ENCODE measurements at regions not wholly inside any gene's neighbourhood (a gene's known extent, or its start where the extent isn't known, plus 50 kb on each side); places are given as distances from the start of the nearest gene placed in this dataset.

DNA sequence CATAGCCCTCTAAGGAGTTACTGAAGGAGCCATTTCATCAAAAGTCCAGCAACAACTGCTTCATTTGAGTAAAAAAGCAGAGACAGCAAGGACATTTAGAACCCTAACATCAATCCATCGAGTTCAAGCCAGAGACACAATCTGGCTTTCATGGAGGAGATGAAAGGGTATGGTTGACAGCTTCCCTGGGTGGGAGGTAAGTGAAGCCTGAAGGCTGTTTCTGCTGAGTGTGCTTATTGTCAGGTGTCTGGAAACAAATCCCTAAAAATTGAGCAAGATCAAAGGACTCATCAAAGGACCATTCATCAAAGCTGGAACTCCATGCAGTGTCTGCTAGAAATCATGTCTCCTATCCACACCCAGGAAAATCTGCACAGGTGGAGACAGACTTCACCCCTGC is 104.4 kb upstream of the CCDC196 start:
- no peak for DNase-seq

DNA sequence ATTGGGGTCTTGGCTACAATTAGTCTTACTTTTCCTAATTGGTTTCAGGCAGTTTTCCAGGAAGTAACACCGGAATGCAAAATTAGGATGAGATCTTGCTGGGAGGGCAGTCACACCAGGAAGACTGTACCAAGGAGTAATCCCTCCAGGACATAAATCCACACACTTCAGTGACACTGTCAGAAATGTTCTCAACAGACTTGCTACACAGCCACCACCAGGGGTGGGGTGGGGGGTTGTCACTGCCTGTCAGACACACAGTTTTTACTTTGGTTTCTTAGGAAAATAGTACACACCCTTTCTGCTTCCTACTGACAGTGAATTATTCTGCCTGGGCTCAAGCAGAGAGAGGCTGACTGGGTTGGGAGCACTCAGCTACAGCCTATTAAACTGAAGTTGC is 102.9 kb upstream of the CCDC196 start:
- DNase-seq: no peak

DNA sequence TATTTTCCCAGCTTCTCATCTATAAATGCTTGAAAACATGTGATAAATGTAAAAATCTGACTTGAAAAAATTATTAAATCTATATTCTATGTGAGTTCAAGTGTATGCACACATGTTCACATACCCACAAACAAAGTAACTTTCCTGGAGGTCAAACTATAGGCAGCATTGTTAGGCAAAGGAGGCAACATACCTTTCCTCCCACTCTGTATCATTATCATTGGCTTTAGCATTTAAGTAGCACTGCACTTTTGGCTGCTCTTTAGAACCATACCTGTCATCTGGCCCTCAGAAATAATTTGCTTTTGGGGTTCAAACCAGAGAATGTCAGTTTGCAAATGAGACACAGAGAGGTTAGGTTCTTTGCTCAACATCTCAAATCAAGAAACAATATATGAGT is 102.4 kb upstream of the CCDC196 start:
- no peak for DNase-seq

DNA sequence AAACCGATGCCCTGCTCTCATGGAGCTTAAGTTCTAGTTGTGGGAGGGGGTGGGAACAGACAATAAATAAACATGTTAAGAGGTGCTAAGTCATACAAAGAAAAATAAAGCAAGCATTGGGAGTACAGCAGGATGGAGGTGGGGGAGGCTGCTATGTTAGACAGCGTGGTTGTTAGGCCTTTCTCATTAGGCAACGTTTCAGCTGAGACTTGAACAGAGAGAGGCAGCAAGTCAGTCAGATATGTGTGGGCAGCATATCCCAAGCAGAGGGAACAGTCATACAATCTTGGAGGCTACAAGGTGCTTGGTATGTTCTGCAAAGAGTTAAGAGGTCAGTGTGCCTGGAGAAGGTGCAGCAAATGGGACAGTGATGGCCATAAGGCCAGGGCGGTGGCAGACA is 97.7 kb upstream of the CCDC196 start:
- no peak for DNase-seq

DNA sequence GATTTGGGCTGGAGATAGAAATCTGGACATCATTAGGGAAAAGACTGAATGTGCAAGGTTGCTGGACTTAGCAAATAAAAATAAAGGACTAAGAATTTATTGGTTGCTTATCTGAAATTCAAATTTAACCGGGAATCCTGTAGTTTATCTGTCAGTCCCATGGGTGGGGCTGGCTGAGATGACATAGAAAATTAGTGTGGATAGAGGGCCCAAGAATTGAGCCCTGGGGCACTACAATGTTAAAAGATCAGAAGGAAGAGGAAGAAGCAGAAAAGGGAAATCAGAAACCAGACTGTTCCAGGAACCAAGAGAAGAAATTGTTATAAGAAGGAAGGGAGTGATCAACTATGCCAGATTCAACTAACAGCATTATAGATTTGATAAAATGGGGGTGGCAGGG is 96.7 kb upstream of the CCDC196 start:
- no peak for DNase-seq

DNA sequence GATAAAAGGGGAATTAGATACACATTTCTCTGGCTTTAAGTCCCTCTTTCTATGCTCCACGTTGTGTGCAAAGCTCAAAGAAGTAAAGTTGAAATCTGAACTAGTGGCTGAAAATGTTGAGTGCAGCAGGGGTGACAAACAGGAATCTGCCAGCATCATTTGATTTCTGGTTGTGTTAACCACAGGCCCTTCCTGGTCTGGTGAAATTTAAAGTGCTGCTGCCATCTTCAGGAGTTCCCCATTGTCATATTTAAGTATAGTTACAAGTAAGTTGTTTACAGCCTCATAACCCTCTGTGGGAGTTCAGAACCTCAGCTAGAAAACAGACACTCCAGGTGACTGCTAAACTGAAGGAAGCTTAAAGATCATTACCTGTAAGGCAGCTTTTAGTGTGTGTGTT is 90.9 kb upstream of the CCDC196 start:
- DNase-seq: peak in 1 of 2 donors; percentile 44

DNA sequence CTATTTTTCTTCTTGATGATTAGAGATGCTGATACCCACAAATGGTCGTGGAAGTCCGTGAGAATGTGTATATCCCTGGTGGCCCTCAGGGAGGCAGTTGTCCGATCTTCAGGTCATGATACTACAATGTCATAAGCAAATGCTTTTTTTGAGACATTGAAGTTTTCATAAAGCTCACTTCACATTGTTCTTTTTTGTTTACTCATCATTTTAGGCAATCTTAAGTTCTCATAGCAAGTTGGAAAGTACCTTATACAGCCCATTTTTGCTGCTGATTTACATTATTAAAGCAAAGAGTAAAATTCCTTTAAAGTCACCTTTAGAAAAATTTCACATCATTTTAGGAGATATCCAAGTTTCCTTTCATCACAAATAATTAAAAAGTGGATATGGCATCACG is 90.0 kb upstream of the CCDC196 start:
- DNase-seq: no peak

DNA sequence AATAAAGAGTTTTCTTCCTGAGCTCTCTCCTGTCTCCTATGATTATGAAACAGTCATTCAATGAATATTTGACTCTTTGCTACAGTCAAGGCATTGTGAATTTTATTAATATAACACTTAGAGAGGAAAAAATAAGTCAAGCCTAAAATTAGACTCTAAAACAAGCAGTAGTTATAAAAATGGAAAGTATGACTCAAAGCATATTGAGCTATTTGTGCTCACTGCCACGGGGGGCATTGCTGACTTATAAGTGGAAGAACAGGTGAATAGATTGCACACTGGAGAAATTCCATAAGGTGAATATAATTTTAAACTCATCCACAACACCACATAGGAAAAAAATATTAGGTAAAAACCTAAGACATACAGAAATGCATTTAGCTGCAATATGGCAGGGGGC is 87.7 kb upstream of the CCDC196 start:
- no peak for DNase-seq

DNA sequence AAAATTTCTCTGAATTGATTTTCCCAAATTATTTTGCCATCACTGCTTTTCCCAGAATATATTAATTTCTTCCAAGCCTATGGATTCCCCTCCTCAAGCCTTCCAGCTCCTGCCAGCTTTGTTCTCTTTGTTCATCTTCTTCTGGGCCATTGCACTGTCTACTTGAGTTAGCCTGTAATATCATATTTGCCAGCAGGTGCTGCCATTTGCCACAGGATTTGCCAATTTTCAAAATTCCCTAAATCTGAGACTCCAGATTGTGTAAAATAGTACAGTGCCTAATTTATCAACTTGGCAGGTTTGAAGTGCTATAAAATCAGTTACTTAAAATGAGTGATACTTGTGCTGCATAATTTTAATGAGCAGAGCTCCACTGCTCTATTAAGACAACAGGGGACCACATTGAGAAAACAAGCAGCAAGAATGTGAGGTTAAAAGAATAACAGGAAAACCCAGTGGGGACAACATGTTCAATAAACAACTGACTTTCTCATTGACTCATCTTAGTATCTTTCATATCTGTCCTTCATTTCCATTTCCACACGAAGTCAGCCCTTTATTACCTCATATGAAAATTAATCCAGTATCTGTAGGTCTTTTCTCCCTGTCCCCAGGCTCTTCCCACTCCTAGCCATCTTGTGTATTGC is 84.6 kb upstream of the CCDC196 start:
- DNase-seq: no peak

DNA sequence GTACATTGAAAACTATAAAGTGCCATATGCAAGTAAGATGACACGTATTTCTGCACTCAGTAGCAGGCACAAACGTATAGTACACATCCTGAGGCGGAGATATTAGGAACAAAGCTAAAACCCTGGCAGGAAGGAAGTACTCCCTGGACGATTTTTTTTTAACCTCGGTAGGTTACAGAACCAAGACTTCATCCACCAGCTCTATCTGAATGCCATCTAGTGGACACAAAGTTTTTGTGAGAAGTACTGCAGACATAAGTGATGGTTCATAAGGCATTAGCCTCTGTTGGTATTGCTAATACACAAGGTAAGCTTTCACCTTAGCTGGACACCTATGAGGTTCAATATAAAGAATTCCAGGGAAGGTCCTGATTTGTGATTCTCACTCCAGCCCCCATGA is 83.0 kb upstream of the CCDC196 start:
- DNase-seq: peak in 1 of 2 donors; percentile 26

DNA sequence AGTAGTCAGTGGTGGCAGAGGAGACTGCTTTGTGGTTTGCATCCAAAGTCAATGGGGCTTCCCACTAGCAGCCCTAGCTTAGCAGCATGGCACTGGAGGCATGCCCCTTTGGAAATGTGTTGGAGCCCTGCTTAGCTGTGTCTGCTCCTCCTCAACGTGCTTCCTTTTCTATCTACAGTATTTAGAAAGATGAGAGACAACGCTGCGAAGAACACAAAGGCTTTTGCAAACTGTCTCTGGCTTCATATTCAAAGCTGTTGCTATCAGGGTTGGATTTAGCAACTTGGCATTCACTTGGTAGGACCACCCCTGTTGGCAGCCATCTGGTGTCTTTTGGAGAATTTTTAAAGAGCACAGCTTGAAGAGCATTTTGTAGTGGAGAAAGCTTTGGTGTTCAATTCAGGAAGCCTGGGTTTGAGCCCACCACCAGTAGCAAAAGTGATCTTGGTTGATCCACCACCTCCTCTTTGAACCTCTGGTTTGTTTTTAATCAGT is 82.1 kb upstream of the CCDC196 start:
- DNase-seq: no peak

DNA sequence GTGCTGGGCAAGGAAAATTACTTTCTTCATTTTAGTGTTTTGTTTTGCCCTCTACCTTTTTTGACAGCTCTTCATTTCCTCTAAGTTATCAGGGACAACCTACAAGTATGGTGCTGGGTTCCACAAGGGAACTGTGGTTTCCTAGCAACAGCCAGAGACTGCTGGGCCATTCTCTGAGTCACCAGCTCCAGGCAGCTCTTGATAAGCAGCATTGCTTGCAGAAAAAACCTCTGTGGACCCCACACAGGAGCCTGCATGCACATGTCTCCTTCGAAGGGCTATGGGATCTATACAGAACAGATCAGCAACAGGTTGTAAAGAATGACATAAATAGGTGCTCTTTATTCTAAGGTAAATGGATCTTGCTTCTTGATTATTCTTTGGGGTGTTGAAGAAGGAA is 81.0 kb upstream of the CCDC196 start:
- DNase-seq: no peak

DNA sequence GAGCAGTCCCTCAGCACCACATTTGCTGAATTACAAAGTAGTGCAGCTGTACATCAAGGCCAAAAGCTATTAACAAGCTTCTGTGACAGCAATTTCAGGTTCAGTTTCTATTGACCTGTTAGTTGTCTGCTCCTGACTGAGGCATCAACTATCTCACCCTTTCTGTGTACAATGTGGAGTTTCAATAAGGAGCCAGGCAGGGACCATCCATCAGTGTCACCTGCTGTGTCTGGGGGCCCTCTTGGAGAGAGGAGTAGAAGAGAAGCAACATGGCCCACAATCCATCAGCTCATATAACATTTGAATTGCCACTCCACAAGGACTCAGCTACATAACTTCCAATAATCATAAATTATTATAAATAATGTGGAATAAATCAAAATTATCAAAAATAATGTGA is 72.3 kb upstream of the CCDC196 start:
- no peak for DNase-seq

DNA sequence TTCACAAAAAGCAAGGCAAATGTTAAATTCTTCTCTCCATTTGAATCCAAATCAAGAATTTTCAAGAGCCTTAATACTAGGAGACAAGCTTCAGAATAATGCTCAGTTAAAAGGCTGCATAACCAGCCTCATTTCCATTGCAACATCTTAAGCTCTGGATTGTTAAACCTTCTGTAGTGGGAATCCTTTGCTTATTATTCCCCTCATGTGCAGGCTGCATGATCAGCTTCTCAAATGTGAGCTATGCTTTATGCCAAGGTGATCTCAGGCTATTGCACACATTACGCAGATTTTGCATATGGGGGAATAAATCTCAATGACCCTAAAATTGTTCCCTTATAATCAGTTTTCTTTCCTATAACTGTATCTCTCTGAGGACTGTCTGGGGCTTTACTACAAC is 71.7 kb upstream of the CCDC196 start:
- DNase-seq: no peak

DNA sequence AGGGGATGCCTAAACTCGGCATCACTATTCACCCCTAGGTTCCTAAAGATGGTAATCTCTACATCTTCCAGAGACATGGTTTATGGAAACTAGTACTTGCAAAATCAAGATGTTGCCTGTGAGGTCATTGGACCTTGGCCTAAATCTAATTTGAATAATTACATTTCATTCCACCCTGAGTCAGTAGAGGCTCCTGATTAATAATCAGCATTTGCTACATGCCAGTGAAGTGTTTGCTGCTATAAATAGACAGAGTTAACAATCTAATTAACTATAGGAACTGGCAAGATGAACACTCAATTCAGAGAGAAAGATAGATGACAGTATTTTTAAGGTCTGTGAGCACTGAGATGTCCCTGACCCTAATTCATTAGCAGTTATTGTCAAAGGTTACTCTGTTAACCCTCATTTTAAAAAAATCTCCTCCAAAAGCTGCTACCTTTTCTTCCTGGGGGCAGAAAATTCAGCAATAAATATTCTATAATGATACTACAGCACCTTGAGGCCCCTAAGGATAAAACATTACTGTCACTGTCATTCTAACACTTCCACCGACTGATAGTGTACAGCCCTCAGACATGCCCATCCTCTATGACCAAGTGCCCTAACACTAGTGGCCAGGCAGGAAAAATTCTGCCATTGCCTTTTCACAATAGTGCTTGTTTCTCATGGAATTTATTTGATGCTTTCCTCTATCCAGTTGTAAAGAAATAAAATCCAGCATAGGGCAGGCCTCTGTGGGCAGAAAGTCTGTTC is 65.7 kb upstream of the CCDC196 start:
- no peak for DNase-seq

DNA sequence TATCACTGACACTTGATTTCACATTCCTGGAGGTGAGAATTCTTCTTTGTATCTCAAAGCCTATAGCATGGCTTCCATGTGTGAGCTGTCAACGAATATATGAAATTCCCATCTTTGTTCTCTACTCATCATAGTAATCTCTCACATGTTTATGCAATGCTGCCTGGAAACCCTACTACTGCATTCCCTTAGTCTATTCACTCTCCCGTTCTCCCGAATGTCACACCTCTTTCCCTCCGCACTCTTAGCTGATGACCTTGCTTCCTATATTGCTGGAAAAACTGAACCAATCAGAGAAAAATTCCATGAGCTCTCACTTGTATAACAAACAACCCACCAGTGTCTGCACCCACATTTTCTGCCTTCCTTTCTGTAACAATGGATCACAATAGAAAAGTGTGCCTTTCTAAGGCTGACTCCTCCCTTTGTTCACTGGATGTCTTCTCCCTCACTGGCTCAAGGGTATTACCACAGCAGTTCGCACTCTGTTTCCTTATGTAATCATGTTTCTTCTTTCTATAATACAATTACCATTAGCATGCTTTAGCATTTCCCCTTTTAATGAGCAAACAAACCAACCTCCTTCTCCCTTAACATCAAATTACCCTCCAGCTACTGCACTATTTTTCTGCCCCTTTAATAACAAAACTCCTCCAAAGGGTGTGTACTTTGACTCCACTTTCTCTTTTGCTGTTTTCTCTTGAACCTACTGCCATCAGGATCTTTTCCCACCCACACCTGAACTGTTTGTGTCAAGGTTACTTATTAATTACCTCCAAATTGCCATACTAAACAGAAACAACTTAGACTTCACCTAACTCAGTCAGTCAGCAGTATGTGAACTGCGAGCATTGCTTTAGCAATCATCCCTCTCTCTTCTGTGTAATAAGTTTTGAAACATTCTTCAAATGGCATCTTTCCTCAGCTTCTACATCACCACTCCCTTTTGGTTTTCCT is 63.9 kb upstream of the CCDC196 start:
- DNase-seq: no peak

DNA sequence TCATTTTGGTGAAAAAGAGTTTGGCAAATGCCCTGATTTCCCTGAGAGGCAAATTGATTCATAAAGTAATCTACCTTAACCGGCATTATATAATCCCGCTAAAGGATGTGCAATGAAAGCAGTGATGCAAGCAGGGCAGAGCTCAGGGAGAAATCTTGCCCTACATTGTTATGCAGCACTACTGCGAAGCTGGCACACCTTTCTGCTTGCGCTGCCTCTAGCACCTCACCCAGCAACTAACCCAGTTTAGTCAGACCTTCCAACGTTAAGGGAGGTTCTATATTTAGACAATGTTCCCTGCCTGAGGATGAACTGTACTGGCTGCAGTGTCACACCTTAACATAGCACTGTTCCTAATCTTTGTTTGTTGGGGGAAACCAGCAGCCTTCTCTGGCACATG is 60.8 kb upstream of the CCDC196 start:
- DNase-seq: no peak

DNA sequence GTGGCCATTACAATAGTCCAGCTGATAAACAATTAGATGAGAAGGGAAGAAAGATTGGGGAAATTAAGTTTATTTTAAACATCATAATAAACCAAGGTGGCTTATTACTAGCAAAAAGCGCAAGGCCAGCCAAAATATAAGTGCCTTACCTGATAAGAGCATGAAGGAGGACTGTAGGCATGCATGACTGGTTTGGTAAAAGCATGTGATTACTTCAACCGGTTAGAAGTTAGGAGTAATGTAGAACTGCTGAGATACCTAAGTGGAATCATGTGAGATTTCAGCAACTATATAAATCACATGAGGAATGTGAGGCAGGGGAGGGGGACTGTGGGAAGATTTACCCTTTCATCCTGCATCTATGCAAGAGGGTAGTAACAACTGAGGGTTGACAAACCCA is 59.7 kb upstream of the CCDC196 start:
- no peak for DNase-seq

DNA sequence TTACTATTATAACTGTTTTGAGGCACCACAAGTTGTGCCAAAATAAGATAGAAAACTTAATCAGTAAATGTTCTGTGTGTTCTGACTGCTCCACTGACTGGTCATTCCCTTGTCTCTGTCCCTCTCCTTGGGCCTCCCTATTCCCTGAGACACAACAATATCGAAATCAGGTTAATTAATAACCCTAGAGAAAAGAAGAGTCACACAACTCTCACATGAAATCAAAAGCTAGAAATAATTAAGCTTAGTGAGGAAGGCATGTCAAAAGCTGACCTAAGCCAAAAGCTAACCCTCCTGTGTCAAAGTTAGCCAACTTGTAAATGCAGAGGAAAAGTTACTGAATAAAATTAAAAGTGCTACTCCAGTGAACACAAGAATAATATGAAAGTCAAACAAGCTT is 53.8 kb upstream of the CCDC196 start:
- no peak for DNase-seq

DNA sequence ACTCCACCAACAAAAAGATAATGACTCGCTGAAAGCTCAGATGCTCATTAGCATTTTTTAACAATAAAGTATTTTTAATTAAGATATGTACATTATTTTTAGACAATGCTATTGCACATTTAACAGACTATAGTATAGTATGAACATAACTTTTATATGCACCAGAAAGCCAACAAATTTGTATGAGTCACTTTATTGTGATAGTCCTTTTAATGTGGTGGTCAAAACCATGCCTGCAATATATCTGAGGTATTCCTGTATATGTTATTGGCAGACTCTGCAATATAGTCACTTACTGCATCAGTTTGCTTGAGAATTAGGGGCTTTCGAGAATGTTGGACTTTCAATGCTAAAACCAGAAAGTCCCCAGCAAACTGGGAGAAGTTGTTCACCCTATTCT is 51.7 kb upstream of the CCDC196 start:
- DNase-seq: no peak

DNA sequence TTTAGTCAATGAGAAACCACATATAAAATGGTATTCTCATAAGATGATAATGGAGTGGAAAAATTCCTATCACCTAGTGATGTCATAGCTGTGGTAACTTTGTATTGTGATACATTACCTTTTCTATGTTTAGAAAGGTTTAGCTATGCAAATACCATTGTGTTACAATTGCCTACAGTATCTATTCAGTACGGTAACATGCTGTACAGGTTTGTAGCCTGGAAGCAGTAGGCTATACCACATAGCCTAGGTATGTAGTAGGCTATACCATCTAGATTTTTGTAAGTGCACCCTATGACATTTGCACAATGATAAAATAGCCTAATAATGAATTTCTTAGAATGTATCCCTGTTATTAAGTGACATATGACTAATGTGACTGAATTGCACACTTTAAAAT is 50.5 kb upstream of the CCDC196 start:
- no peak for DNase-seq

Data from CD4-positive, alpha-beta T cell treated with Interferon alpha-2 for 1 hour (primary cell).